ENCODE measurements at regions not wholly inside any gene's neighbourhood (a gene's known extent, or its start where the extent isn't known, plus 50 kb on each side); places are given as distances from the start of the nearest gene placed in this dataset.

DNA sequence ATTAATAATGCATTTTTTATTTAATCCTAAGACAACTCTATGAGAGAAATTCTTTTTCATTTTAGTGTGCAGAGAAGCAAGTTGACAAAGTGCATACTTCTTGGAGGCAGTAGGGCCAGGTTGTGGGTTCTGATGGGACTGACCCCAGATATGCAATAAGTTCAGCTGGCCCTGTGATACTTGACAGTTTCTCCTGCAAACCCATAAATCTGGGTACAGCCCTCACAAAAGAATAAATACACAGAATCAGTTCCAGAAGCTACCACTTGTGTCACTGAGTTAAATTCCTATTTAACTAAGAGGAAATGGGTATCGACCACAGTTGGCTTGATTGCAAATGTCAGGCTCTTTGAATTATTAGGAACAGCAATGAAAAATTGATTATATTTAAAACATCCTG lies 598.5 kb upstream of the API5 start:
- TF ChIP-seq, protein P1, sequence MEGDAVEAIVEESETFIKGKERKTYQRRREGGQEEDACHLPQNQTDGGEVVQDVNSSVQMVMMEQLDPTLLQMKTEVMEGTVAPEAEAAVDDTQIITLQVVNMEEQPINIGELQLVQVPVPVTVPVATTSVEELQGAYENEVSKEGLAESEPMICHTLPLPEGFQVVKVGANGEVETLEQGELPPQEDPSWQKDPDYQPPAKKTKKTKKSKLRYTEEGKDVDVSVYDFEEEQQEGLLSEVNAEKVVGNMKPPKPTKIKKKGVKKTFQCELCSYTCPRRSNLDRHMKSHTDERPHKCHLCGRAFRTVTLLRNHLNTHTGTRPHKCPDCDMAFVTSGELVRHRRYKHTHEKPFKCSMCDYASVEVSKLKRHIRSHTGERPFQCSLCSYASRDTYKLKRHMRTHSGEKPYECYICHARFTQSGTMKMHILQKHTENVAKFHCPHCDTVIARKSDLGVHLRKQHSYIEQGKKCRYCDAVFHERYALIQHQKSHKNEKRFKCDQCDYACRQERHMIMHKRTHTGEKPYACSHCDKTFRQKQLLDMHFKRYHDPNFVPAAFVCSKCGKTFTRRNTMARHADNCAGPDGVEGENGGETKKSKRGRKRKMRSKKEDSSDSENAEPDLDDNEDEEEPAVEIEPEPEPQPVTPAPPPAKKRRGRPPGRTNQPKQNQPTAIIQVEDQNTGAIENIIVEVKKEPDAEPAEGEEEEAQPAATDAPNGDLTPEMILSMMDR (IDR thresholded peaks at IDR 0.05) = no peak
- no peak for TF ChIP-seq POLR2AphosphoS5 (IDR thresholded peaks at IDR 0.05)
- no peak for TF ChIP-seq POLR2A (IDR thresholded peaks at IDR 0.05)
- TF ChIP-seq EP300 (IDR thresholded peaks at IDR 0.05) = no peak

Measured in suprapubic skin (tissue), 4 donors.